Dendritic cell treated with granulocyte-macrophage colony-stimulating factor and Interleukin-4, amounts not matched to agents 40 ng/mL and 50 ng/mL, for 4 days (primary cell): ENCODE measurements at regions not wholly inside any gene's neighbourhood (a gene's known extent, or its start where the extent isn't known, plus 50 kb on each side); places are given as distances from the start of the nearest gene placed in this dataset.
"Not testable (repeated sequence)": the region's sequence is repeated elsewhere in the genome, so short reads cannot be mapped to it uniquely, and the experiment has no call there.

Experiments used
- H3K27ac Mint-ChIP-seq: one replicate; pipeline ENCODE4 v1.8.0; 2022; ENCODE audit warnings: mild to moderate bottlenecking, mixed read lengths
- H3K27me3 Mint-ChIP-seq: one replicate; pipeline ENCODE4 v1.8.0; 2022; ENCODE audit warnings: mild to moderate bottlenecking, mixed read lengths
- H3K36me3 Mint-ChIP-seq: one replicate; pipeline ENCODE4 v1.8.0; 2022; ENCODE audit warnings: low read depth, mixed read lengths
- H3K4me1 Mint-ChIP-seq: one replicate; pipeline ENCODE4 v1.8.0; 2022; ENCODE audit warnings: low read depth, mixed read lengths
- H3K4me3 Mint-ChIP-seq: one replicate; pipeline ENCODE4 v1.8.0; 2022; ENCODE audit warnings: mild to moderate bottlenecking, moderate library complexity, mixed read lengths
- H3K9me3 Mint-ChIP-seq: one replicate; pipeline ENCODE4 v1.8.0; 2022; ENCODE audit warnings: mixed read lengths
- intact Hi-C: fragments of 100-400 bp; cut with micrococcal nuclease; formaldehyde crosslinking; loops from one replicate; pipeline ENCODE4 v1.15.0; 2022

- Mint-ChIP-seq H3K36me3 (no peaks in the 10 kb centered on the region), H3K4me3 (no peak overlapping the region), H3K9me3 (no peaks in the 10 kb centered on the region), H3K27ac (no peak overlapping the region), H3K27me3 (peaks cover 11% of the 10 kb centered on the region), H3K4me1 (no peaks in the 10 kb centered on the region)
- intact Hi-C loops, result no loop called here
These were observed 58.2 kb downstream of the TMEM270 start for GRCh38 chr7:73918926-73919693.

- peaks cover 11% of the 10 kb centered on the region for H3K27me3 Mint-ChIP-seq
- H3K27ac Mint-ChIP-seq, result no peak overlapping the region
- no peak overlapping the region for H3K4me3 Mint-ChIP-seq
- intact Hi-C loops, result no loop called here
- no peaks in the 10 kb centered on the region for H3K36me3 Mint-ChIP-seq
- H3K9me3 Mint-ChIP-seq, result no peaks in the 10 kb centered on the region
- H3K4me1 Mint-ChIP-seq, result peaks cover under 1% of the 10 kb centered on the region
These were observed 58.9 kb downstream of the TMEM270 start for GRCh38 chr7:73919694-73920375.

GRCh38 chr7:73920406-73921134 is 59.6 kb downstream of the TMEM270 start:
- intact Hi-C loops, result no loop called here
- no peaks in the 10 kb centered on the region for H3K9me3 Mint-ChIP-seq
- no peak overlapping the region for H3K27ac Mint-ChIP-seq
- no peaks in the 10 kb centered on the region for H3K36me3 Mint-ChIP-seq
- H3K4me3 Mint-ChIP-seq, result no peak overlapping the region
- H3K4me1 Mint-ChIP-seq, result peaks cover 8% of the 10 kb centered on the region
- H3K27me3 Mint-ChIP-seq, result peaks cover 9% of the 10 kb centered on the region

- H3K9me3 Mint-ChIP-seq, result no peaks in the 10 kb centered on the region
- H3K36me3 Mint-ChIP-seq, result no peaks in the 10 kb centered on the region
- intact Hi-C loops, result no loop called here
- H3K27me3 Mint-ChIP-seq, result peaks cover 9% of the 10 kb centered on the region
- H3K4me1 Mint-ChIP-seq, result peaks cover 8% of the 10 kb centered on the region
- no peak overlapping the region for H3K4me3 Mint-ChIP-seq
- no peak overlapping the region for H3K27ac Mint-ChIP-seq
These were observed 60.9 kb downstream of the TMEM270 start for GRCh38 chr7:73921623-73922528.

GRCh38 chr7:73928644-73929043 is 67.7 kb downstream of the TMEM270 start:
- not testable (repeated sequence) for H3K27ac Mint-ChIP-seq, H3K4me3 Mint-ChIP-seq

GRCh38 chr7:73931502-73931901 is 70.5 kb downstream of the TMEM270 start:
- no peak overlapping the region for H3K4me3 Mint-ChIP-seq

More at GRCh38 chr7:73928644-73929043, 67.7 kb downstream of the TMEM270 start:
- intact Hi-C loops, H3K4me1 Mint-ChIP-seq, H3K36me3 Mint-ChIP-seq, H3K9me3 Mint-ChIP-seq: not testable (repeated sequence)
- H3K27me3 Mint-ChIP-seq, result peaks cover 14% of the 10 kb centered on the region

GRCh38 chr7:73932364-73932763 is 71.4 kb downstream of the TMEM270 start:
- intact Hi-C loops, result no loop called here
- H3K4me1 Mint-ChIP-seq, result no peaks in the 10 kb centered on the region
- H3K27ac Mint-ChIP-seq, result no peak overlapping the region
- H3K36me3 Mint-ChIP-seq, result no peaks in the 10 kb centered on the region
- peaks cover 22% of the 10 kb centered on the region for H3K27me3 Mint-ChIP-seq
- no peak overlapping the region for H3K4me3 Mint-ChIP-seq
- H3K9me3 Mint-ChIP-seq, result no peaks in the 10 kb centered on the region

More at GRCh38 chr7:73931502-73931901, 70.5 kb downstream of the TMEM270 start:
- Mint-ChIP-seq H3K36me3 (no peaks in the 10 kb centered on the region), H3K27ac (no peak overlapping the region), H3K27me3 (peaks cover 20% of the 10 kb centered on the region), H3K9me3 (no peaks in the 10 kb centered on the region), H3K4me1 (no peaks in the 10 kb centered on the region)
- intact Hi-C loops, result no loop called here

GRCh38 chr7:73933091-73933490 is 72.1 kb downstream of the TMEM270 start:
- intact Hi-C loops, result no loop called here
- H3K27me3 Mint-ChIP-seq, result peaks cover 22% of the 10 kb centered on the region
- H3K9me3 Mint-ChIP-seq, result no peaks in the 10 kb centered on the region
- H3K36me3 Mint-ChIP-seq, result no peaks in the 10 kb centered on the region
- H3K4me3 Mint-ChIP-seq, result no peak overlapping the region
- no peak overlapping the region for H3K27ac Mint-ChIP-seq
- no peaks in the 10 kb centered on the region for H3K4me1 Mint-ChIP-seq

GRCh38 chr7:73936967-73937366 is 76.0 kb downstream of the TMEM270 start:
- no peak overlapping the region for H3K27ac Mint-ChIP-seq
- H3K36me3 Mint-ChIP-seq, result no peaks in the 10 kb centered on the region
- no peaks in the 10 kb centered on the region for H3K4me1 Mint-ChIP-seq
- H3K4me3 Mint-ChIP-seq, result no peak overlapping the region
- H3K27me3 Mint-ChIP-seq, result peaks cover 20% of the 10 kb centered on the region
- H3K9me3 Mint-ChIP-seq, result peaks cover 22% of the 10 kb centered on the region
- intact Hi-C loops, result no loop called here

GRCh38 chr7:73937650-73938049 is 76.7 kb downstream of the TMEM270 start:
- Mint-ChIP-seq H3K9me3 (peaks cover 22% of the 10 kb centered on the region), H3K27me3 (peaks cover 14% of the 10 kb centered on the region)
- H3K27ac Mint-ChIP-seq, H3K36me3 Mint-ChIP-seq, H3K4me3 Mint-ChIP-seq, H3K4me1 Mint-ChIP-seq, intact Hi-C loops: not testable (repeated sequence)

GRCh38 chr7:73939528-73939927 is 78.6 kb downstream of the TMEM270 start:
- no peak overlapping the region for H3K4me3 Mint-ChIP-seq
- no peak overlapping the region for H3K27ac Mint-ChIP-seq
- no peaks in the 10 kb centered on the region for H3K4me1 Mint-ChIP-seq
- intact Hi-C loops, result no loop called here
- no peaks in the 10 kb centered on the region for H3K36me3 Mint-ChIP-seq
- peaks cover 13% of the 10 kb centered on the region for H3K27me3 Mint-ChIP-seq
- peaks cover 22% of the 10 kb centered on the region for H3K9me3 Mint-ChIP-seq

GRCh38 chr7:73940701-73941238 is 79.8 kb downstream of the TMEM270 start:
- H3K4me1 Mint-ChIP-seq, result no peaks in the 10 kb centered on the region
- H3K4me3 Mint-ChIP-seq, result no peak overlapping the region
- peaks cover 22% of the 10 kb centered on the region for H3K9me3 Mint-ChIP-seq
- intact Hi-C loops, result no loop called here
- no peaks in the 10 kb centered on the region for H3K36me3 Mint-ChIP-seq
- H3K27me3 Mint-ChIP-seq, result peaks cover 6% of the 10 kb centered on the region
- no peak overlapping the region for H3K27ac Mint-ChIP-seq

GRCh38 chr7:73941836-73942551 is 81.0 kb downstream of the TMEM270 start:
- no peaks in the 10 kb centered on the region for H3K36me3 Mint-ChIP-seq
- H3K4me1 Mint-ChIP-seq, result no peaks in the 10 kb centered on the region
- no peak overlapping the region for H3K27ac Mint-ChIP-seq
- no peak overlapping the region for H3K4me3 Mint-ChIP-seq
- H3K9me3 Mint-ChIP-seq, result peaks cover 22% of the 10 kb centered on the region
- intact Hi-C loops, result no loop called here
- H3K27me3 Mint-ChIP-seq, result peaks cover 8% of the 10 kb centered on the region
